Stimulated activated CD4-positive, alpha-beta T cell treated with anti-CD3 and anti-CD28 coated beads, Interleukin-15, amount 100 ng/mL, for 48 hours (primary cell): ENCODE measurements at regions not wholly inside any gene's neighbourhood (a gene's known extent, or its start where the extent isn't known, plus 50 kb on each side); places are given as distances from the start of the nearest gene placed in this dataset.

Source experiments
- DNase-seq, 2 donors: peaks; one replicate each; pipeline ENCODE4 v3.0.0-alpha.2; 2020; ENCODE audit warnings: low read depth in 2 of 2

- DNase-seq = no peak
These were observed 128.6 kb upstream of the ARID1B start for GRCh38 chr6:156648616-156649015.

DNA sequence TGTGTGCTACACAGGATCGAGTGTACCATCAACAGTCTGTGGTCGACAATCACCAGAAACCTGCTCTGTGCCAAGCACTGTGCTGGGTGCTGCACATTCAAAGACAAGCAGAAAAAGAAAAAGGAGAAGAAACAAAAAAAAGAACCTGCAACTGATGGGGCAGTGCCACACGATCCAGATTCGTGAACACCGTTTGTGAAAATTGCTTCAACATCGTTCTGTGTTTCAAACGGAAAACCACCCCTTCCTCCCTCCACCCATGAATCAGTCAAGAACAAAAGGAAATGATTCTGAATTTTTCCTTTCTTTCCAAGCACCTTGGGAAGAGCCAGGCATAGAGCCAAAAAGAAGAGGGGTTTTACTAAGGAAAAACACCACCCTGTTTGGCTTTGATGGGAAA lies 129.2 kb upstream of the ARID1B start:
- no peak for DNase-seq

DNA sequence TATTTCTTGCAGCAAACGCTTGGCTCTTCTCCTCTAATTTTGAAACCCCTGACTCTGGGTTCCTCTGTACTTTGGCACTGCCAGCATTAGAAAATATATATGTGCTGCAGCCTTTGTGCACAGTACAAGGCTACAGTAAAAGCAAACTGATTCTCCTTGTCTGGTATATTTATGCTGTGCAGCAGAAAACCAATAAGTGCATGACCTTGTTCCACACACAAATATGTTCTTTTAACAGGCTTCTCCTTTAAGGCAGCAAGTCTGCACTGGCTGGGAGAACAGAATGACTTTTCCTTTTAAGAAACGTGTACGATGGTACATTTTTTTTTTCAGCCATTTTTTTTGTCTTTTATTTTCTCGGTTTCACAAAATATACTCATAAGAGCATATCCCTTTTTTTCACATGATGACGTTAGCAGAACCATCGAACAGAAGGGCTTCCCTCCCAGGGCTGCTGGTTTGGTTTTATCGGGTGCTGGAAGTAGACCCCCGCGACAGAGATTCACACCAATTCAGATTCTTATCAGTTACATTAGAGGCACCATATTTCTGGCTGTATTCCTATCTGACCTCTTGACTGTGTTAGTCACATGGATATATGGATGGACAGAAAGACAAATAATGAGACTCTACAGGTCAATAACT lies 129.9 kb upstream of the ARID1B start:
- no peak for DNase-seq

- DNase-seq = no peak
These were observed 130.7 kb upstream of the ARID1B start for GRCh38 chr6:156646496-156646895.

DNA sequence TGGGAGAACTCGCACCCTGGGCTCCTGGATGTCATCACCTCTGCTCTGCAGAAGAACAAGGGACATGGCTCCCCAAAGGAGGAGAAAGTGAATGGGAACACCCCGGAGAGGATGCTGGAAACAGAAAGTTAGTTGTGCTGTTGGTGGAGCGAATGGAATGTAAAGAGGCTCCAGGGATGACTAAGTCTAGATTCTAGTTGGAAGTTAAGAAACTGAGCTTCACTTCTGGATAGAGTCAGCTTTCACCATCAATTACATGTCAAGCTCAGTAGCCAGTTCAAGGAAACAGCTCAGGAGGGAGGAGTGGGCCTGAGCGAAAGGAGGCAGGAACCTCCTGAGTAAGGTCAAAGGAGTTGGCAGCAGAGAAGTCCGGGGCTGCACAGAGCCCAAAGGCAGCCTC lies 132.1 kb upstream of the ARID1B start:
- DNase-seq = no peak

DNA sequence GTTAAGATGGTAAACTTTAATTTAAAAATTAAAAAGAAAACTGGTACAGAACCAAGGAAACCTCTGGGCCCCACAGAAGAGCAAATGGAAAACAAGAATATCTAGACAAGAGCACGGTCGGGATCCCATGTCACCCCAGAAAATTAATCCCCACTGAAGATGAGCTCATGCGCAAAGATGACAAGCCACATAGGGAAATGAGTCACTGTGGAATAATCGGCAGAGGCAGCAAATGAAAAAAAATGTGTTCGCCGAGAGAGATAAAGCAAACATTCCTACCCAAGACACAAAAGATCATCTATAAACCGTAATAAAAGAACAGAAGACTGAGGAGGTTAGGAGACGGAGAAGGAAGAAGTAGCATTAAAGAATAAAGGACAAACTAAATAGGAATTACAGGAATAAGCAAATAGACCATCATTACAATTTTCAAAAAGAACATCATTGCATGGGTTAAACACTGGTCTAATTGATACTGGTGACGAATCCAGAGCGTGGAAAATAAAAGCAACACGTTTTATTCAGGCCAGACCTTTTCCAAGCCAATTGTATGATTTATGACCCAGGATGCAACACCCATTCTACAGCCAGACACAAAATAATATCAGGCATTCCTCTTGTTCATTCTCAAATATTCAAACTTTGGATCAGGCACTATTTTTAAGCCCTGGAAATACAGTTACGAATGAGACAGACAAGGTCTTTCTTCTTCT lies 138.0 kb upstream of the ARID1B start:
- DNase-seq = no peak

GRCh38 chr6:156638581-156638980 lies 138.6 kb upstream of the ARID1B start:
- no peak for DNase-seq

DNA sequence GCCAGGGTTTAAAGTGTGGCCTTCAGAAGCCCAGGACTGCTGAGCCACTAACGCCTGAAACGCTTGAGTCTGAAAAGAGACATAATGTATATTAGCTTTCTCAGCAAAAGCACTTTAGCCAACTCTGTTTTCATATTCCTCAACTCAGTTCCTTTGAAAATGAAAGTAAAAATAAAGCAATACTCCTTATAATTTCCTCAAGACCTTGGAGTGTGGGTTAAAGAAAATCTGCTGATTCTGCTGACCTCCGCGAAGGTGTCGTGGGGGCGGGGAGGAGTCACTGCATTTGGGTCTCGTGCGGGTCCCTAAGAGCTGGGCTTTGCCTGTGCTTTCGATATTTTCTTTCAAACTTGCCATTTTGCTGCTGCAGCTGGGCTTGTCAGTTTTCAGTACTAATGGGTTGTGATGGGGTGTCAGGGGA lies 142.2 kb upstream of the ARID1B start:
- DNase-seq = no peak

DNA sequence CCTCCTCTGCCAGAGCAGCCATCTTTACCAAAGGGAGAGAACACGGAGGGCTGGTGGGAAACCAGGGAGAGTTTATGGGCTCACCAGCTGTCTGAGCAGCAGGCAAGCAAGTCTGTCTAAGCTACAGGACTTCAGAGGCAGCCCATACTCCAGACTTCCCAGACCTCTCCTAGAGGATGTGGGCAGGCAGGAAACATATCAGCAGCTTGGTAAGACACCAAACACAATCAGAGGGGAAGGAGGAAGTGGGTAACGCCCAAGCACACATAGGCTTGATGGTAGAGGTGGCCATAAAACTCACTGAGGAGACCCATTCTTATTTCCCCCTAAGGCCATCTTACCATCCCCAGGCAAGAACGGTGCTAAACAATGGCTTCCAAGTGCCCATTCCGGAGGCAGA lies 143.1 kb upstream of the ARID1B start:
- DNase-seq = no peak

DNA sequence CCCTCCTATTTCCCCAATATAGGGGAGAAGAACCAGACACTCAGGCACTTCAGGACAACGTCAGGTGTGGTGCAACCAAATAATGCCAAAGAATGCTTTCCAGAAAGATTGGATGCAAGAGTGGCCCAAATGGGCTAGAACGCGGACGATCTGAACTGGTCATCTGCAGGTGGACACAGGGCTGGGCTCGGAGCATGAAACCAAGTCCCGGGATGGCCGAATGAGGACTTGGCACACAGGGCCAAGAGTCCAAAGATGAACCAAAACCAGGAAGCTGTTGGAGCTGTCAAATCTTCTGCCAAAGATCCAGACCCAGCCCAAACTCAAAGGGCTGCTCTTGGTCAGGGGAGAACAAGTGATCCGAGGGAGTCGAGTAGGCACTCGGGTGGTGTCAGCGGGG lies 143.9 kb upstream of the ARID1B start:
- DNase-seq = no peak

DNA sequence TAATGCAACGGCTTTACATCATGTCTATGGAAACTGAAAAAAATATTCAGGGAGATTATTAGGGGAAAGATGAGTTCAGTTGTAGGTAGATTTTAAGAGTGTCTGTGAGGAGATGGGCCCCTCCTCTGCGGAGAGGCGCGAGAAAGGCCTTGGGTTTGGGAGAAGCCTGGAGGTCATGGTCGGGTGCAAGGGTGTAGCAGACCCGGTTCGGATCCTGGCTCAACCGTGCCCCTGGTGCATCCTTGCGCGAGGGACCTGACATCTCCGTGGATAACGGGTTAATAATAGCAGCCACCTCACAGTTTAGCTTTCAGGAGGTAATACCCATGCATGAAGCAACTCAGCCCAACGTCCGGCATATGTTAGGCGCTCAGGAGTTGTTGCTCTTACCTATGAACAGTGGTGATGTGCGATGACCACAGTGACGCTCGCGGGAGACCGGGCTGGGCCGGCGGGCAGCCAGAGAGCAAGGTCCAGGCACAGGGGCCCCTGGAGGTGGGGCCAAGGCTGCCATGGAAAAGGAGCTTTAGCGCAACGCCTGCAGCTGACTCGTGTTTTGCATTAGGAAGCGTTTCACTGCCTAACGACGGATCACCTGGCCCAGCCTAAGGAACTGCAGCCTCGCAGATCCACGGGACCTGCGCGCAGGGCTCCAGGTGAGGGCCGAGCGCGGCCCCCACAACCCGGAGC lies 146.4 kb upstream of the ARID1B start:
- no peak for DNase-seq

- no peak for DNase-seq
These were observed 148.4 kb upstream of the ARID1B start for GRCh38 chr6:156628805-156629204.

DNA sequence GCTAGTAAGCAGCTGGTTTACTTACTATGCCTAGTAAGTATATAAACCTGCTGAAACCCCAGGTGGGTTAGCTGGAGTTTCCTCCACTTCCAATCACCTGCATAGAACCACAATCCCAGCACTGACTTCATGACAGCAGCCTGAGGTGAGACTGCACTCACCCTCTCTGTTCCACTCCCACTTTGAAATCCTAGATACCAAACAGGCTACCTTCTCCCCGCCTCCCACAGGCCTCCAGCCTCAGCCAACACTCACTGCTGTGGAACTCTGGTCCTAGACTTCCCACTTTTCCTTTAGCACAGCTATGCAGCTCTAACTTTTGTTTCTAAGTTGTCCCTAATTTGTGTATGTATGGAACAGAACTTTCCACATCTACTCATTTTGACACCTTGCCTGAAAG lies 149.7 kb upstream of the ARID1B start:
- no peak for DNase-seq

DNA sequence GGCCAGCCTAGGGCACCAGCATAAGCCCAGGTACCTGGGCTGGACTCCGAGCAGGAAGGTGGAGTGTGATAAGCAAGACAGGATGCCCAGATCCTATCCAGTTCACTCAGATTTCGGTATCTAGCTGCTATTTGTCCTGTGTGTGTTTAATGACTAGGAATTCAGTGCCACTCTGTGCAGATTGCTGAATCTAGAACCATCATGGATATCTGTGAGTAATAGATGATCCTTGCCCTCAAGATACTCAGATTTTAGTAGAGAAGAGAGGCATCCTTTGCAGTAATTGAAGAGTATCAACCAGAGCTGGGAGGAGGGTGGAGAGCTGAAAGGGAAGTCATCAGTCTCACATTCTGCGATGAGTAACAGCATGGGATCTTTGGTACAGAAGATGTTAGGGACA lies 155.0 kb upstream of the ARID1B start:
- no peak for DNase-seq

GRCh38 chr6:156620331-156620730 lies 156.8 kb upstream of the ARID1B start:
- DNase-seq = no peak

DNA sequence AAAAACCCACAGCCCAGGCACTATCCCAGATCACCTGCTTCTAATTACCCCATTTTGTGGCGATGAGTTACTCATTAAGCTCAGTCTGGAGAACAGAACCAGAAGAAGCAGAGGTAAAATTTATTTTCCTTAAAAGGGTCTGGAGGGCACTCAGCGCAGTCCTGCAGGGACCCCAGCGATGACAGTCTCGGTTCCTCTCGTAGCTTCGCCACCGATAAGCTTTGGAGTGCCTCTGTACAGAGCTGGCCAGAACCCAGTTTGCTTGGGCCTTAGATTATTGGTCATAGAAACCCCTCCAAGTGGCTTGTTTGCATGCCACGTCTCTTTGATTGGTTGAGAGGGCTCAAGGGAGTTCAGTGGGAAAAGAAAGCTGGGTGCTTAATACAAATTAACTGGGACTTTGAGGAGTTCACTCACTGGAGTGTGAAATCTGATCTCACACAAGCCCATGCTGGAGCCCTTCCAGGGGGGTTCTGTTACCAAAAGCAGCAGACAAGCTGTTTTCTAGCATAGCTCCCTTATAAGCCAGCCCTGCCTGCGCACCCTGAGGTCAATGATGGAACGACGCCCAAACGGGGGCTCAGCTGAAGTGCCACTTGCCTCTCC lies 158.5 kb upstream of the ARID1B start:
- DNase-seq = no peak

DNA sequence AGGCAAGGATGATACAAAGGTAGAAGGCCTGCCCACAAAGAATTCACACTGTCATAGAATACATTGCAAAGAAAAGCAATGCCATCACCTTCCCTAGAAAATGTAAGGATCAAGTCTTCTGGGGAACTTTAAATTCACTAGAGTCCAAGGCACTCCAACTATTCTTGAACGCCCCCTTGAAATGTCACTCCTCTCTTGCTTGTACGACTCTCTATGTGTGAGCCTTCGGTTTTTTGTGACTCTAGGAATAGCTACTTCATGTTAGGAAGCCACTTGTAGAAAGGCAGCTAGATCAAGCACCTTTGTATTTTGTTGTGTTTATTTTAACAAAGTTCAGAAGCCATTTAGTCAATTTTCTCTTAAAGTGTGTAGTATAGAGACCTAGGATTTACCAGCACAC lies 159.2 kb upstream of the ARID1B start:
- DNase-seq = no peak

GRCh38 chr6:156617376-156617775 lies 159.8 kb upstream of the ARID1B start:
- DNase-seq = no peak

- no peak for DNase-seq
These were observed 160.7 kb upstream of the ARID1B start for GRCh38 chr6:156616495-156616894.

DNA sequence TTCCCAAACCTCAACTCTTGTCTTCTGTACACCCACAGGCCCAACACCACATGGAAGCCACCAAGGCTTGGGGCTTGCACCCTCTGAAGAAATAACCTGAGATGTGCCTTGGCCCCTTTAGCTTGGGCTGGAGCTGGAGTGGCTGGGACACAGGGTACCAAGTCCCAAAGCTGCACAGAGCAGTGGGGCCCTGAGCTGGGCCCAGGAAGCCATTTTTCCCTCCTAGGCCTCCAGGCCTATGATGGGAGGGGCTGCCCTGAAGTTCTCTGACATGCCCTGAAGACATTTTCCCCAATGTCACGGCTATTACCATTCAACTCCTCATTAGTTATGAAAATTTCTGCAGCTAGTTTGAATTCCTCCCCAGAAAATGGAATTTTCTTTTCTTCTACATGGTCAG lies 163.2 kb upstream of the ARID1B start:
- no peak for DNase-seq

DNA sequence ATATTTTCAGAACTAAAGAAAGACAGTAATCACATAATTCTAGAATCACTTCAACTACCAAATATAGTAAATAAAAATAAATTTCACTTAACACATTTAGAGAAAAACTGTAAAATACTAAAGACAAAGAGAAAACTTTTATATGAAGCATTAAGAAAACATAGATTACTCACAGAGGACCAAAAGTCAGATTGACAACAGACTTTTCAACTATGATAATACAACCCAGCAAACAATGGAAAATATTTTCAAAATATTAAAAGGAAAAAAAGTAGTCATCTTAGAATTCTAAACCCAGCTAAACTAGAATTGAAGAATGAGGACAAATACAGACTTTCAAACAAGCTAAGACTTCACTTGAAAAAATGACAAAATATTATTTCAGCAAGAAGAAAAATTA lies 164.8 kb upstream of the ARID1B start:
- DNase-seq = no peak

- no peak for DNase-seq
These were observed 175.2 kb upstream of the ARID1B start for GRCh38 chr6:156602066-156602385.
